Stomach (tissue), 8 donors: ENCODE measurements at regions not wholly inside any gene's neighbourhood (a gene's known extent, or its start where the extent isn't known, plus 50 kb on each side); places are given as distances from the start of the nearest gene placed in this dataset.
A peak's percentile ranks its signal among the peaks of the same experiment; 100 is the strongest.

Experiments
- DNase-seq, 2 donors: peaks; one replicate each; pipeline versions ENCODE4 v3.0.0 to v3.0.0-alpha.2; 2013 to 2019
- H3K27ac ChIP-seq, 5 donors: fragments of 200-600 bp in 4 of 5; sonication (generic) in 4 of 5; one replicate each; pipeline ENCODE4 v1.5.1; 2013 to 2019; ENCODE audit warnings: mild to moderate bottlenecking in 1 of 5, moderate library complexity in 1 of 5
- H3K27me3 ChIP-seq, 3 donors: fragments of 200-600 bp; sonication (generic); one replicate each; pipeline ENCODE4 v1.5.1; 2017 to 2019; ENCODE audit warnings: mixed run types in 1 of 3
- H3K36me3 ChIP-seq, 4 donors: fragments of 200-600 bp; sonication (generic); 1 replicate in 3 of 4; 2 replicates in 1 of 4; pipeline ENCODE4 v1.5.1; 2016 to 2019
- H3K4me1 ChIP-seq, 4 donors: fragments of 200-600 bp; sonication (generic); one replicate each; pipeline ENCODE4 v1.5.1; 2016 to 2019
- H3K4me3 ChIP-seq, 4 donors: fragments of 200-600 bp; sonication (generic) in 3 of 4; one replicate each; pipeline ENCODE4 v1.5.1; 2016 to 2019; ENCODE audit warnings: mild to moderate bottlenecking in 1 of 4
- H3K9me3 ChIP-seq, 4 donors: fragments of 200-600 bp; sonication (generic); one replicate each; pipeline ENCODE4 v1.5.1; 2016 to 2019
- EP300 ChIP-seq: sonication (generic); formaldehyde crosslinking; IDR thresholded peaks from one replicate; pipeline ENCODE4 v1.6.1; 2017; ENCODE audit warnings: antibody characterized with exemption
- POLR2A ChIP-seq, 4 donors: fragments of 450-650 bp; IDR thresholded peaks; one replicate each; pipeline ENCODE4 v1.6.1; 2016; ENCODE audit warnings: antibody characterized with exemption in 4 of 4, control low read depth in 2 of 4, mild to moderate bottlenecking in 1 of 4, moderate library complexity in 1 of 4
- POLR2AphosphoS5 ChIP-seq, 3 donors: sonication (generic); formaldehyde crosslinking; IDR thresholded peaks; one replicate each; pipeline ENCODE4 v1.6.1; 2016; ENCODE audit warnings: antibody characterized with exemption in 3 of 3
- WGBS, 5 donors: extraction: QIAGEN DNeasy Blood & Tissue Kit in 3 of 5; methylation state at CpG; one replicate each; pipeline versions ENCODE4 v1.1.5 to v1.1.7; 2013 to 2018; 5-methylcytosine and 5-hydroxymethylcytosine counted together
- intact Hi-C: fragments of 100-400 bp; cut with DNase I; formaldehyde crosslinking; loops from one replicate; pipeline ENCODE4 v1.15.1; 2023; ENCODE audit warnings: low total_unique reads
- TF ChIP-seq, protein P1 (sequence below), 7 experiments: fragments of 450-650 bp in 4 of 7; fragments of 200-600 bp in 3 of 7; sonication (generic) in 3 of 7; IDR thresholded peaks; one replicate each; pipeline ENCODE4 v1.5.1; 2016 to 2019; ENCODE audit warnings: antibody characterized with exemption in 7 of 7, control low read depth in 2 of 7, mild to moderate bottlenecking in 1 of 7
- donor health status: healthy with polysubstance abuse.
- donor health status: Bipolar disorder and iron deficiency.
- donor health status: healthy.

DNA sequence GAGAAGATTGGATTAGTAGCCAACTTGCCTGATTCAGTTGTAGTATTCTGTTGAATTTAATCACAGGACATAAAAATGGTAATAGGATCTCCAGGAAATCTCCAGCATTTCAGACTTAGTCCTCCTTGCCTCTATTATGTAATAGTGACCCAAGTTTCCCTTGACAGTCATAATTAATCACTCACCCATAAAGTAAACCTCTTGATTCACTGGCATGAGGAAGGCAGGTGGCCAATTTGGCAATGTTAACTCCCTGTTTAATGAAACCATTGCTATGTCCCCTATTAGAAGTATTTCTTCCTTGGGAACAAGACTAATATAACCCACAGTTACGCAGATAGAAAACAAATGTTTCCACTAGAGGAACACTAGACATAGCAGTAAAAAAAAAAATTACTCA, 604.8 kb upstream of the CXADR start:
- Histone ChIP-seq H3K36me3 (no peaks in the 10 kb centered on the region), H3K27me3 (no peaks in the 10 kb centered on the region), H3K9me3 (no peaks in the 10 kb centered on the region), H3K27ac (no peak overlapping the region), H3K4me3 (no peak overlapping the region), H3K4me1 (peaks cover 0 to 13% (median 3%) of the 10 kb centered on the region in 4 donors)
- TF ChIP-seq POLR2A (IDR thresholded peaks at IDR 0.05) (no peak), POLR2AphosphoS5 (IDR thresholded peaks at IDR 0.05) (peak in 1 of 3 donors; percentile 55), EP300 (no peak)
- TF ChIP-seq, protein P1, sequence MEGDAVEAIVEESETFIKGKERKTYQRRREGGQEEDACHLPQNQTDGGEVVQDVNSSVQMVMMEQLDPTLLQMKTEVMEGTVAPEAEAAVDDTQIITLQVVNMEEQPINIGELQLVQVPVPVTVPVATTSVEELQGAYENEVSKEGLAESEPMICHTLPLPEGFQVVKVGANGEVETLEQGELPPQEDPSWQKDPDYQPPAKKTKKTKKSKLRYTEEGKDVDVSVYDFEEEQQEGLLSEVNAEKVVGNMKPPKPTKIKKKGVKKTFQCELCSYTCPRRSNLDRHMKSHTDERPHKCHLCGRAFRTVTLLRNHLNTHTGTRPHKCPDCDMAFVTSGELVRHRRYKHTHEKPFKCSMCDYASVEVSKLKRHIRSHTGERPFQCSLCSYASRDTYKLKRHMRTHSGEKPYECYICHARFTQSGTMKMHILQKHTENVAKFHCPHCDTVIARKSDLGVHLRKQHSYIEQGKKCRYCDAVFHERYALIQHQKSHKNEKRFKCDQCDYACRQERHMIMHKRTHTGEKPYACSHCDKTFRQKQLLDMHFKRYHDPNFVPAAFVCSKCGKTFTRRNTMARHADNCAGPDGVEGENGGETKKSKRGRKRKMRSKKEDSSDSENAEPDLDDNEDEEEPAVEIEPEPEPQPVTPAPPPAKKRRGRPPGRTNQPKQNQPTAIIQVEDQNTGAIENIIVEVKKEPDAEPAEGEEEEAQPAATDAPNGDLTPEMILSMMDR (IDR thresholded peaks at IDR 0.05) = no peak
- WGBS, 5 donors = 75 to 90% (median 83%) methylated on average over 1 of the region's 1 CpG
- no peak for DNase-seq
- intact Hi-C loops = no loop called here

DNA sequence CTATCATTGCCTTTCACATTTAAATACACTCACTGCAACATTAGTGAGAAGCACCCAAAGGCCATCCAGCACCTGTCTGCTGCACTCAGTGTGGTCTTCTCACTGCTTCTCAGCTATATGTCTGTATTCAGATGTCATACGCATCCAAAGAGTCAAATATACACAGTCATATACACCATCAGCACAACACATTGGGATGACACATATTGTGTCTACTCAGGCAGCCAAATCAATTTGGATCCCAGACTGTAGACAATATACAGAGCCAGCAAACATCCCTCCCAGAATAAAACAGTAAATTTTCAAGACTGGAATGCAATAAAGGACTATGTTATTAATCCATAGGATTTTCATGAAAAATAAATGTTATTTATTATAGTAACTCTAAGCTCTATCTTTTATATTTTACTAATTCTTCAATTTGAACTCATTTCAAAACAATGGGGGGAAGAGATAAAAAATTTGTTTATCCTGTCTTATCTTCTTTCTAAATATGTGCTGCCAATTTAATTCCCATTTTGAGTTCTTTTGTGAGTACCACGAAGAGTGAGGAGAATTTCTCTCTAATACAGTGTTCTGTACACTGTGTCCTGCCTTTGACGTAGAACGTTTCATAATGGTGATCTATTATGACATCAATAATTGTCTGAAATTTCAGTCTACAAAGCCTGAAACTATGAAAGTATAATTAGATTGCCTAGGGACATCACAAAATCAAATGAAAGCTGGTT, 602.2 kb upstream of the CXADR start:
- Histone ChIP-seq H3K27me3 (no peaks in the 10 kb centered on the region), H3K4me1 (peaks cover 0 to 13% (median 3%) of the 10 kb centered on the region in 4 donors), H3K4me3 (no peak overlapping the region), H3K36me3 (no peaks in the 10 kb centered on the region), H3K27ac (peak overlapping the region in 1 of 5 donors; percentile 20), H3K9me3 (no peaks in the 10 kb centered on the region)
- DNase-seq = no peak
- intact Hi-C loops = no loop called here
- 55 to 68% (median 64%) methylated on average over 4 of the region's 4 CpGs for WGBS, 5 donors
- TF ChIP-seq, protein P1 (IDR thresholded peaks at IDR 0.05) = no peak
- no peak for TF ChIP-seq EP300
- TF ChIP-seq POLR2A (IDR thresholded peaks at IDR 0.05) = no peak

DNA sequence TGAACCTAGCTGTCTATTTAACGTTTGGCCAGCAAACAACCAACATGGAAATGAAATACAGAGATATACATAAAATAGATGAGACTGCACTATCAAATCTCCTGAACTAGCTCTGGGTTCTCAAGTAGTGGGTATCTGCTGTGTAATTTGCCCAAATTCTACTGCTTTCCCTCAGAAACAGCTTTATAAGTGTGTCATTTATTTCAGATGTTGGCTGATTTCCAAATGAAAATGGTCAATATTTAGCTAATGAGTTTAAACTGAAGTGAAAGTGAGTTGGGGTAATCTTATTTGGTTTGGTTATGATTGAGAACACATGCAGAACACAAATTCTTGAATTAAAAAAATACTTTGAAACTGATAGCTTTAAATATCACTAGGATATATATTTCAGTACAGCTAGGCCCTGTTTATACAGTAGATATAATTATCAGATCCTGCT, 601.7 kb upstream of the CXADR start:
- Histone ChIP-seq H3K27ac (no peak overlapping the region), H3K4me1 (peaks cover 0 to 13% (median 3%) of the 10 kb centered on the region in 4 donors), H3K4me3 (no peak overlapping the region), H3K27me3 (no peaks in the 10 kb centered on the region), H3K36me3 (no peaks in the 10 kb centered on the region), H3K9me3 (no peaks in the 10 kb centered on the region)
- 43 to 67% (median 59%) methylated on average over 1 of the region's 1 CpG for WGBS, 5 donors
- intact Hi-C loops = no loop called here
- no peak for TF ChIP-seq EP300
- no peak for TF ChIP-seq POLR2A (IDR thresholded peaks at IDR 0.05)
- no peak for TF ChIP-seq POLR2AphosphoS5 (IDR thresholded peaks at IDR 0.05)
- TF ChIP-seq, protein P1 (IDR thresholded peaks at IDR 0.05) = no peak
- DNase-seq = no peak

DNA sequence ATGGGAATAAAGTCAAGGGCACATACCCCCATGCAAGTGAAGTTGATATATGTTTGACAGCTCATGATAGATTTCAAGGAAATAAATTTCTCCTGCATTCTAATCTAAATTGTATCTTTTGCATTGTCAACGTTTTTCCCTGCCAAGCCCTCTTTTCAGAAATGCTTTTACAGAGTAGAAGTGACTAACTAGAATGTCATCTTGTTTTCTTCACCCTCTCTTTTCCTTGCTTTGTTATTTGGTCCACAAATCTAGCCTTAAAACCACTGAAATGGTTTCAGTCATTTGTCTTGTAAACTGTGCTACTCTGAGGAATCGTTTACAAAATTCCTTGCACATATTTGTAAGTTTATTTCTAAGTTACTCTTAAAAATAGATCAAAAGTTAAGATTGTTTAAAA, 600.8 kb upstream of the CXADR start:
- Histone ChIP-seq H3K4me1 (peaks cover 0 to 13% (median 3%) of the 10 kb centered on the region in 4 donors), H3K36me3 (no peaks in the 10 kb centered on the region), H3K27ac (no peak overlapping the region), H3K9me3 (no peaks in the 10 kb centered on the region), H3K27me3 (no peaks in the 10 kb centered on the region), H3K4me3 (no peak overlapping the region)
- WGBS, 5 donors = 16 to 34% (median 29%) methylated on average over 2 of the region's 2 CpGs
- DNase-seq = no peak
- TF ChIP-seq, protein P1 (IDR thresholded peaks at IDR 0.05) = no peak
- TF ChIP-seq EP300 (no peak), POLR2AphosphoS5 (IDR thresholded peaks at IDR 0.05) (no peak), POLR2A (IDR thresholded peaks at IDR 0.05) (no peak)
- intact Hi-C loops = no loop called here
